VCaP (cell line): ENCODE measurements at regions not wholly inside any gene's neighbourhood (a gene's known extent, or its start where the extent isn't known, plus 50 kb on each side); places are given as distances from the start of the nearest gene placed in this dataset.
A peak's percentile ranks its signal among the peaks of the same experiment; 100 is the strongest.

Source experiments
- H3K27ac ChIP-seq: fragments of 450-650 bp; 2 replicates; pipeline ENCODE4 v1.5.1; 2017
- TF ChIP-seq, protein P1 (sequence below): fragments of 450-650 bp; conservative IDR thresholded peaks from 2 replicates; pipeline ENCODE4 v1.5.1; 2017; ENCODE audit warnings: mild to moderate bottlenecking, moderate library complexity

DNA sequence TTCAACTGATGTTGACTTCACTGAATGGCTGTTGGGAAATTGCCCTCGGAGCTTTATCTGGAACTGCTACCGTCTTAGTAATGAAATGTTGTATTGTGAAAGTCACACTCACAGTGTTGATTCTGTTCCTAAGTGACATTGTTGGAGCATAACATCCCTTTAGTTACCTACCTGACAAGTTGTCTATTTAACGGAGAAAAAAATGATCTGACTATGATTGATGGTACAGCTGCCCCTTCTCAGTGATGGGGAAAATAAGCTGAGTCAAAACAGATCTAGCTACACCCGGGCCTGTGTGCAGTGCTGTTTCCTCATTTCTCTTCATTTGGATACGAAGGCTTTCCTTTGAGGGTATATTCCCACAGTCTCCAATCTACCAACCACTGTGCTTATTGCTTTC lies 472.3 kb upstream of the BRINP3 start:
- TF ChIP-seq, protein P1, sequence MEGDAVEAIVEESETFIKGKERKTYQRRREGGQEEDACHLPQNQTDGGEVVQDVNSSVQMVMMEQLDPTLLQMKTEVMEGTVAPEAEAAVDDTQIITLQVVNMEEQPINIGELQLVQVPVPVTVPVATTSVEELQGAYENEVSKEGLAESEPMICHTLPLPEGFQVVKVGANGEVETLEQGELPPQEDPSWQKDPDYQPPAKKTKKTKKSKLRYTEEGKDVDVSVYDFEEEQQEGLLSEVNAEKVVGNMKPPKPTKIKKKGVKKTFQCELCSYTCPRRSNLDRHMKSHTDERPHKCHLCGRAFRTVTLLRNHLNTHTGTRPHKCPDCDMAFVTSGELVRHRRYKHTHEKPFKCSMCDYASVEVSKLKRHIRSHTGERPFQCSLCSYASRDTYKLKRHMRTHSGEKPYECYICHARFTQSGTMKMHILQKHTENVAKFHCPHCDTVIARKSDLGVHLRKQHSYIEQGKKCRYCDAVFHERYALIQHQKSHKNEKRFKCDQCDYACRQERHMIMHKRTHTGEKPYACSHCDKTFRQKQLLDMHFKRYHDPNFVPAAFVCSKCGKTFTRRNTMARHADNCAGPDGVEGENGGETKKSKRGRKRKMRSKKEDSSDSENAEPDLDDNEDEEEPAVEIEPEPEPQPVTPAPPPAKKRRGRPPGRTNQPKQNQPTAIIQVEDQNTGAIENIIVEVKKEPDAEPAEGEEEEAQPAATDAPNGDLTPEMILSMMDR = no peak

DNA sequence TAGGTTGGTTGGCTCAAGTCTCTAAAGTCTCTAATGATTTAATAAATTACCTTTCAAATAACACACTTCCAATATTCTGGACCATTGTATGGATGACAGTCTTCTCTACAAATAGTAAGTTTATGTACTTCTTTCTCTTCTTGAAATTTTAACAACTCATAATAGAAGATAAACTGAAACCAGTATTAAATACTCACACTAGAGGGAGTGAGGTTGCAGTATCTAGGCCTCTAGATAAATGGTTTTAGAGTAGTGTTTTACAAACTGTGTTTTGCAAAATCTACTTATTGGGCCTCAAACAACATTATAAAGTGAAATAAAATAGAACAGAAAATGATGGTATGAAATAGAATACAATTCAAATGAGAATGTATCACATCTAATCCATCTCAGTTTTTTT lies 479.9 kb upstream of the BRINP3 start:
- TF ChIP-seq, protein P1 = peak; percentile 26
- H3K27ac ChIP-seq = no peak overlapping the region

More for the DNA sequence above, 472.3 kb upstream of the BRINP3 start:
- no peak overlapping the region for H3K27ac ChIP-seq

DNA sequence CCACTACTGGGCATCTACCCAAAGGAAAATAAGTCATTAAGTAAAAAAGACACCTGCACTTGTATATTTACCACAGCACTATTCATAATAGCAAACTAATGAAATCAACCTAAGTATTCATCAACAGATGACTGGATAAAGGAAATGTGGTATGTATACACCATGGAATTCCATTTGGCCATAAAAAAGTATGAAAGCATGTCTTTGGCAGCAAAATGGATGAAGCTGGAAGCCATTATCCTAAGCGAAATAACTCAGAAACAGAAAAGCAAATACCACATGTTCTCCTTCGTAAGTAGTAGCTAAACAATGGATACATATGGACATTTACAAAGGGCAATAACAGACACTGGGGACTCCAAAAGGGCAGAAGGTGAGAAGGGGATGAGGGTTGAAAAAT lies 485.7 kb upstream of the BRINP3 start:
- H3K27ac ChIP-seq = no peak overlapping the region
- TF ChIP-seq, protein P1 = no peak

DNA sequence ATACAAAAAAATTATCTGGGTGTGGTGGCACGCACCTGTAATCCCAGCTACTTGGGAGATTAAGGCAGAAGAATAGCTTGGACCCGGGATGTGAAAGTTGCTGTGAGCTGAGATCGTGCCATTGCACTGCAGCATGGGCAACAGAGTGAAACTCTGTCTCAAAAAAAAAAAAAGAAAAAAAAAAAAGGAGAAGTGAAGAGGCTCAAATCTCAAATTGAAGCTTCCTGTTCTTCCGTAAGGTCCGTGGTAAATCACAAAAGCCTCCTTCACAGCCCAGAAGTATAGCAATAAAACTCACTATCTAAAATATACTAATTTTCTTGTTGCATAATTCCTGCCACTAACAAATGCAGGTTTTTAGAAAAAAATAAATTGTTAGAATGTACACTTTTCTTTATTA lies 498.2 kb upstream of the BRINP3 start:
- no peak overlapping the region for H3K27ac ChIP-seq
- TF ChIP-seq, protein P1 = no peak

DNA sequence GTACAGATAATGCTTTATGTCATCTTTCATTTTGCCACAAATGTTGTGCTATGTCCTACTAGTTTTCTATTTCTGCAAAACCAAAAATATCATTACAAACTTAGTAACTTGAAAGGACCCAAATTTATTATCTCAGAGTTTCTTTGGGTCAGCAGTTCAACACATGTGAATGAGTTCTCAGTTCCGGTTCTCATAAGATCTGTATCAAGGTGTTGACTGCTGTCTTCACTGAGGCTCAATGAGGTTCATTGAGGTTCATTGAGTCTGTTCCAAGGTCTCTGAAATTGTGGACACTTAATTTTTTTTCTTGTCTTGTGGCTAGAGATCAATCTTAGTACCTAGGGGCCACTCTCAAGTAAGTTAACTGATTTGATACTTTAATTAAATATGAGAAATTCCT lies 525.1 kb upstream of the BRINP3 start:
- no peak overlapping the region for H3K27ac ChIP-seq
- TF ChIP-seq, protein P1 = no peak

DNA sequence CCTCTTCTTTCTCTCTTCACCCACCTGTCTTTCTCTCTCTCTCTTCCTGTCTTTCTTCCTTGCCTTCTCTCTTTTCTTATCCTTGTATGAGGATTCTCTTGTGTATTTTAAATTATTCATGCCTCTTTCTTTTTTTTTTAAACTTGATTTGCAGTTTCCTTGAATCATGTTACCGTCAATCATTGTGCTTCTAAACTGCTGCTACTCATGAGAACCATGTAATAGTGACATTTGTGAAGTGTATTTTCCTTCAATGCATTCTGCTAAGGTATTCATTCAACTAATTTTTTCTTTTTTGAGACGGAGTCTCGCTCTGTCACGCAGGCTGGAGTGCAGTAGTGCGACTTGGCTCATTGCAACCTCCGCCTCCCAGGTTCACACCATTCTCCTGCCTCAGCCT lies 539.1 kb upstream of the BRINP3 start:
- TF ChIP-seq, protein P1 = no peak
- H3K27ac ChIP-seq = no peak overlapping the region

DNA sequence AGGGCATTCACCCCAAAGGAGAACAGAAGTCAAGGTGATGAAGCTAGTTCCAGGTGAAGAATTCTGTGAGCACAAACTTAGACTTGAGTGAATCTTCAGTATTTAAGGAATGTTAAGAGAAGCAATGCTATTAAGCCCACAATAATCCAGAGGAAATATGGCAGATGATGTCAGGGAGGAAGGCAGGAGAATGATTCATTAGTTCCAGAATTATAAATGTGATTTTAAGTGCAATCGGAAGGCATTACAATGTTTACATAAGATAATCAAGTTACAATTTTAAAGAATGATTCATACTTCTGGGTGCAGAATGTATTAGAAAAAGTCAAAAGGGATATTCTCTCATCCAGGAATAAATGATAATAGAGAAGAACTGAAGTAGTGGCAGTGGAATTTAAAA lies 545.2 kb upstream of the BRINP3 start:
- H3K27ac ChIP-seq = no peak overlapping the region
- TF ChIP-seq, protein P1 = no peak
